ENCODE measurements at regions not wholly inside any gene's neighbourhood (a gene's known extent, or its start where the extent isn't known, plus 50 kb on each side); places are given as distances from the start of the nearest gene placed in this dataset.

DNA sequence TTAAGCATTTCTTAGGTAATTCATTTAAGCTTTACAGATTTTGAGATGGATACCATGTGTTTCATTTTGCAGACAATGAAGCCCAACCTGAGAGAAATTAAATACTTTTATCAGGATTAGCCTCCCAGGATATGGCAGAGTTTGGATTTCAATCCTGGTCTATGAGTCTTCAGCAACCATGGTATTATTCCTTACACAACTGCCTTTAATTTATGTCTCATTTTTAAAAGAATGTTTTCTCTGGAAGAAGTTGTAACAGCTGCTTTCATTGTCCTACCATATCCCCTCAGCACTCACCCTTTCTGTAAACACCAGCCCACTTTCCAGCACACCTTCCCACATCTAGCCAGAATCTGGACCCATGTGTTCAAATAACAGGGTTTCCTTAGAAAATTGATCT lies 863.7 kb upstream of the VRK2 start:
- DNase-seq (ENCODE audit: extremely low spot score, unreplicated experiment), result no peak
- Mint-ChIP-seq H3K9me3 (ENCODE audit: unreplicated experiment) (peaks cover 7% of the 10 kb centered on the region), H3K4me1 (ENCODE audit: unreplicated experiment) (peaks cover 33% of the 10 kb centered on the region), H3K27me3 (ENCODE audit: unreplicated experiment) (no peaks in the 10 kb centered on the region), H3K36me3 (ENCODE audit: unreplicated experiment) (no peaks in the 10 kb centered on the region), H3K27ac (ENCODE audit: unreplicated experiment) (peak overlapping the region; percentile 58), H3K4me3 (ENCODE audit: unreplicated experiment) (no peak overlapping the region)
- no peak for TF ChIP-seq CTCF (IDR thresholded peaks at IDR 0.05)

GRCh38 chr2:57185568-57185967 lies 861.0 kb upstream of the VRK2 start:
- no peaks in the 10 kb centered on the region for H3K27me3 Mint-ChIP-seq (ENCODE audit: unreplicated experiment)
- no peak for DNase-seq (ENCODE audit: extremely low spot score, unreplicated experiment)
- peaks cover 7% of the 10 kb centered on the region for H3K9me3 Mint-ChIP-seq (ENCODE audit: unreplicated experiment)
- H3K27ac Mint-ChIP-seq (ENCODE audit: unreplicated experiment), result no peak overlapping the region
- no peak for TF ChIP-seq CTCF (IDR thresholded peaks at IDR 0.05)
- H3K4me1 Mint-ChIP-seq (ENCODE audit: unreplicated experiment), result peaks cover 22% of the 10 kb centered on the region
- no peak overlapping the region for H3K4me3 Mint-ChIP-seq (ENCODE audit: unreplicated experiment)
- H3K36me3 Mint-ChIP-seq (ENCODE audit: unreplicated experiment), result no peaks in the 10 kb centered on the region

DNA sequence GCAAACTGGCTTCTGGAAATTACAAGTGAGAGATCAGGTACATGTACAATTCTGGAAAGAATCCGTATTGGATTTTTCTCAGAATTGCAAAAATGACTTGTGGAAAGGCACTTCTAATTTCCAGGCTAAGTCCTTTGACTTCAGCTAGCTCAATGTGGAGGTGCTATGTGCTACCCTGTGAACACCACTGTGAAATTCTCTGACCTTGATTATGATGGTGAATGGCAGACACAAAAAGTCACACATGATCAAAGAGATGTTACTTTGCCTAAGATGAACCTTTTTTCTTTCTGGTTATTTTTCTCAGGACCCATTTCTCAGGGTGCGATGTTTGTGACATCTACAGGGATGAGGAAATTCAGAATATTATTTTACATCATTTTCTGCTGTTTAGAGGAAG lies 856.6 kb upstream of the VRK2 start:
- Mint-ChIP-seq H3K9me3 (ENCODE audit: unreplicated experiment) (peaks cover 10% of the 10 kb centered on the region), H3K27me3 (ENCODE audit: unreplicated experiment) (no peaks in the 10 kb centered on the region), H3K4me3 (ENCODE audit: unreplicated experiment) (no peak overlapping the region), H3K27ac (ENCODE audit: unreplicated experiment) (no peak overlapping the region), H3K36me3 (ENCODE audit: unreplicated experiment) (no peaks in the 10 kb centered on the region), H3K4me1 (ENCODE audit: unreplicated experiment) (no peaks in the 10 kb centered on the region)
- DNase-seq (ENCODE audit: extremely low spot score, unreplicated experiment), result no peak
- TF ChIP-seq CTCF (IDR thresholded peaks at IDR 0.05), result no peak

DNA sequence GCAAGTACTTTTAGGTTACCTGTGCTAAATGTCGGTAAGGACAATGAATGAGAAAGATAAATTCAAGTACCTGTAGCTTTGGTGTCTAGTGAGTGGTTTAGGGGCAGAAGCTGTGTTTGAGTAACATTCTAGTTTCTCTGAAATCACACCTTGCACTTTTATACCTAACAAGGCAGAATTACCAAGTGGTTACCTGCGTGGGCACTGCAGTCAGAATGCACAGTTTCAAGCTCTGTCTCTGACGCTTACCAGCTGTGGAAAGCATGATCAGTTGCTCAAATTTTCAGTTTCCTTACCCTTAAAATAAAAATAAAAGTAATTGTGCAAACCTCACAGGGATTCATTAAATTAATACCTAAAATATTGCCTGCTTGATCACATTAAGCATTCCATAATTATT lies 846.9 kb upstream of the VRK2 start:
- Mint-ChIP-seq H3K27me3 (ENCODE audit: unreplicated experiment) (no peaks in the 10 kb centered on the region), H3K36me3 (ENCODE audit: unreplicated experiment) (no peaks in the 10 kb centered on the region), H3K4me1 (ENCODE audit: unreplicated experiment) (no peaks in the 10 kb centered on the region), H3K9me3 (ENCODE audit: unreplicated experiment) (no peaks in the 10 kb centered on the region), H3K4me3 (ENCODE audit: unreplicated experiment) (no peak overlapping the region), H3K27ac (ENCODE audit: unreplicated experiment) (no peak overlapping the region)
- TF ChIP-seq CTCF (IDR thresholded peaks at IDR 0.05), result no peak
- no peak for DNase-seq (ENCODE audit: extremely low spot score, unreplicated experiment)

DNA sequence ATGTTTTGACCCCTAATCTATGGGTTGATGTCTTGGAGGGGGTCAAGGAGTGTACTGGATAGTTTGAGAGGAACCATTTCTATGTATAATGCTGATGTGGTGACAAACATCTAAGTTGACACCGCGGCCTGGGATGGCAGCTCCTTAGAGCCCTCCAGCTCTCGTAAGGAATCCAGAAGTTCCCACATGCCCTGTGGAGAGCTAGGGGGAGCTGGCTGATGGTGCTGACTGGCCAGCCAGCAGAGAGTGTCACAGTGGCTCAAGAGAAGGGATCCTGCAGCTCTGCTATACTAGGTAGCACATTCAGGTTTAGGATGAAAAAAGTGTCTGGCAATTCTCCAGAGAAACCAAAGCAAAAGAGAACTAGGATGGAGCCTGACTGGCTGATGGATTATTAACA lies 842.2 kb upstream of the VRK2 start:
- Mint-ChIP-seq H3K4me1 (ENCODE audit: unreplicated experiment) (no peaks in the 10 kb centered on the region), H3K27me3 (ENCODE audit: unreplicated experiment) (peaks cover 5% of the 10 kb centered on the region), H3K36me3 (ENCODE audit: unreplicated experiment) (no peaks in the 10 kb centered on the region), H3K4me3 (ENCODE audit: unreplicated experiment) (no peak overlapping the region), H3K27ac (ENCODE audit: unreplicated experiment) (no peak overlapping the region), H3K9me3 (ENCODE audit: unreplicated experiment) (peaks cover 5% of the 10 kb centered on the region)
- no peak for TF ChIP-seq CTCF (IDR thresholded peaks at IDR 0.05)
- DNase-seq (ENCODE audit: extremely low spot score, unreplicated experiment), result no peak
